ENCODE measurements at regions not wholly inside any gene's neighbourhood (a gene's known extent, or its start where the extent isn't known, plus 50 kb on each side); places are given as distances from the start of the nearest gene placed in this dataset.

DNA sequence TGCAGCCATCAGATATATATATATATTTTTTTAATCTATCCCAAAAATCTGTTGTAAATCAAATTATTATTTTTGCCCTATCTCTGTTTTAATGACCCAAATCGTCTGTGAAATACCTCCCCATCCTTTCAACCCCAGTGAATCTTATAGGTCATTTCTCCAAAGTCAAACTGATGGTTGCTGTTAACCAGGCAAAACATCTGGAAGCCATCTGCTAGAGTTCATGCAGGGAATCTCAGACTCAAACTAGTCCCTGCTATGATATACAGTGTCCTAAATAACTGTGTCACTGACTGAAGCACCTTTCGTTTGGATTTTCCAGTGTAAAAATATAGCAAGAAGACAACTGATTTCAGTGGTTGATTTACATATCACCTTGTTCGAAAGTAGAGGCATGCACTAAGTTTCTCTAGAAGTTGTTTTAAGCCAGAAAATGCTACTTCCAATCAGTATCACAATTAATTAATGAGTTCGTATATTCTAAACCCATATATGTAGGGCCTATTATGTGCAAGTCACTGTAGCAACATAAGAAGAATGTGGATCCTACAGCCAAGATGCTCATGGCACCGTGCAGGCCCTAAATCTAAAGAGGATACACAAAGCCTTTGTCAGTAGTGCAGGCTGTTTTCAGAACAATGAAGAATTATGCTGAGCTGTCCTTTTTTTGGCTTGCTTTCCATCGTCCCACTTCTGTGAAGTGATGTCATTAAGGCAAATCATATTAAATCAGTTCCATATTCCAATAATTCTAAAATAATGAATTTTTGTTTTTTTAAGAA is 566.0 kb downstream of the STK39 start:
- TF ChIP-seq, protein P1, sequence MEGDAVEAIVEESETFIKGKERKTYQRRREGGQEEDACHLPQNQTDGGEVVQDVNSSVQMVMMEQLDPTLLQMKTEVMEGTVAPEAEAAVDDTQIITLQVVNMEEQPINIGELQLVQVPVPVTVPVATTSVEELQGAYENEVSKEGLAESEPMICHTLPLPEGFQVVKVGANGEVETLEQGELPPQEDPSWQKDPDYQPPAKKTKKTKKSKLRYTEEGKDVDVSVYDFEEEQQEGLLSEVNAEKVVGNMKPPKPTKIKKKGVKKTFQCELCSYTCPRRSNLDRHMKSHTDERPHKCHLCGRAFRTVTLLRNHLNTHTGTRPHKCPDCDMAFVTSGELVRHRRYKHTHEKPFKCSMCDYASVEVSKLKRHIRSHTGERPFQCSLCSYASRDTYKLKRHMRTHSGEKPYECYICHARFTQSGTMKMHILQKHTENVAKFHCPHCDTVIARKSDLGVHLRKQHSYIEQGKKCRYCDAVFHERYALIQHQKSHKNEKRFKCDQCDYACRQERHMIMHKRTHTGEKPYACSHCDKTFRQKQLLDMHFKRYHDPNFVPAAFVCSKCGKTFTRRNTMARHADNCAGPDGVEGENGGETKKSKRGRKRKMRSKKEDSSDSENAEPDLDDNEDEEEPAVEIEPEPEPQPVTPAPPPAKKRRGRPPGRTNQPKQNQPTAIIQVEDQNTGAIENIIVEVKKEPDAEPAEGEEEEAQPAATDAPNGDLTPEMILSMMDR (IDR thresholded peaks at IDR 0.05) = no peak
- no peak for TF ChIP-seq POLR2A (IDR thresholded peaks at IDR 0.05)
- TF ChIP-seq POLR2AphosphoS5 (IDR thresholded peaks at IDR 0.05) = no peak
